Type B pancreatic cell (in vitro differentiated cells): ENCODE measurements at regions not wholly inside any gene's neighbourhood (a gene's known extent, or its start where the extent isn't known, plus 50 kb on each side); places are given as distances from the start of the nearest gene placed in this dataset.

Experiments
- DNase-seq: peaks from one replicate; pipeline ENCODE4 v3.0.0; 2021; ENCODE audit warnings: mixed read lengths; ENCODE audit not compliant: unreplicated experiment; ENCODE audit errors: extremely low spot score
- H3K27ac Mint-ChIP-seq: 2 replicates; pipeline ENCODE4 v1.8.0; 2021; ENCODE audit warnings: mild to moderate bottlenecking, mixed read lengths
- H3K27me3 Mint-ChIP-seq: 2 replicates; pipeline ENCODE4 v1.8.0; 2021; ENCODE audit warnings: mixed read lengths
- H3K36me3 Mint-ChIP-seq: 2 replicates; pipeline ENCODE4 v1.8.0; 2021; ENCODE audit warnings: mixed read lengths
- H3K4me1 Mint-ChIP-seq: one replicate; pipeline ENCODE4 v1.8.0; 2021; ENCODE audit warnings: mixed read lengths; ENCODE audit not compliant: unreplicated experiment
- H3K4me3 Mint-ChIP-seq: 2 replicates; pipeline ENCODE4 v1.8.0; 2021; ENCODE audit warnings: mild to moderate bottlenecking, mixed read lengths
- H3K9me3 Mint-ChIP-seq: 2 replicates; pipeline ENCODE4 v1.8.0; 2021; ENCODE audit warnings: mixed read lengths
- CTCF ChIP-seq: fragments of 200-600 bp; sonication (generic); conservative IDR thresholded peaks from 2 replicates; pipeline ENCODE4 v1.5.0; 2021; ENCODE audit warnings: antibody characterized with exemption, mild to moderate bottlenecking

GRCh38 chr5:68444048-68444447, 228.5 kb downstream of the PIK3R1 start:
- Mint-ChIP-seq H3K27me3 (no peaks in the 10 kb centered on the region), H3K27ac (no peak overlapping the region), H3K36me3 (no peaks in the 10 kb centered on the region), H3K4me3 (no peak overlapping the region), H3K4me1 (peaks cover 40% of the 10 kb centered on the region), H3K9me3 (peaks cover 5% of the 10 kb centered on the region)
- DNase-seq, result no peak
- no peak for TF ChIP-seq CTCF

- no peak for TF ChIP-seq CTCF
- Mint-ChIP-seq H3K27ac (no peak overlapping the region), H3K9me3 (no peaks in the 10 kb centered on the region), H3K27me3 (no peaks in the 10 kb centered on the region), H3K36me3 (no peaks in the 10 kb centered on the region), H3K4me3 (no peak overlapping the region), H3K4me1 (peaks cover 37% of the 10 kb centered on the region)
- DNase-seq, result no peak
Observed at GRCh38 chr5:68444833-68445232, 229.3 kb downstream of the PIK3R1 start.

- Mint-ChIP-seq H3K4me3 (no peak overlapping the region), H3K27me3 (no peaks in the 10 kb centered on the region), H3K9me3 (peaks cover 6% of the 10 kb centered on the region), H3K36me3 (no peaks in the 10 kb centered on the region), H3K4me1 (peaks cover 32% of the 10 kb centered on the region), H3K27ac (no peak overlapping the region)
- no peak for TF ChIP-seq CTCF
- DNase-seq, result no peak
Observed at GRCh38 chr5:68445257-68446069, 229.9 kb downstream of the PIK3R1 start.

GRCh38 chr5:68446070-68446357, 230.5 kb downstream of the PIK3R1 start:
- H3K27me3 Mint-ChIP-seq, result no peaks in the 10 kb centered on the region
- no peak for DNase-seq
- peaks cover 7% of the 10 kb centered on the region for H3K9me3 Mint-ChIP-seq
- no peak overlapping the region for H3K4me3 Mint-ChIP-seq
- no peak for TF ChIP-seq CTCF
- H3K4me1 Mint-ChIP-seq, result peaks cover 27% of the 10 kb centered on the region
- H3K27ac Mint-ChIP-seq, result no peak overlapping the region
- no peaks in the 10 kb centered on the region for H3K36me3 Mint-ChIP-seq

GRCh38 chr5:68446487-68446894, 230.9 kb downstream of the PIK3R1 start:
- Mint-ChIP-seq H3K27me3 (no peaks in the 10 kb centered on the region), H3K4me1 (peaks cover 22% of the 10 kb centered on the region), H3K4me3 (no peak overlapping the region), H3K27ac (no peak overlapping the region), H3K9me3 (peaks cover 7% of the 10 kb centered on the region), H3K36me3 (no peaks in the 10 kb centered on the region)
- no peak for DNase-seq
- TF ChIP-seq CTCF, result no peak
